ENCODE measurements at regions not wholly inside any gene's neighbourhood (a gene's known extent, or its start where the extent isn't known, plus 50 kb on each side); places are given as distances from the start of the nearest gene placed in this dataset.

DNA sequence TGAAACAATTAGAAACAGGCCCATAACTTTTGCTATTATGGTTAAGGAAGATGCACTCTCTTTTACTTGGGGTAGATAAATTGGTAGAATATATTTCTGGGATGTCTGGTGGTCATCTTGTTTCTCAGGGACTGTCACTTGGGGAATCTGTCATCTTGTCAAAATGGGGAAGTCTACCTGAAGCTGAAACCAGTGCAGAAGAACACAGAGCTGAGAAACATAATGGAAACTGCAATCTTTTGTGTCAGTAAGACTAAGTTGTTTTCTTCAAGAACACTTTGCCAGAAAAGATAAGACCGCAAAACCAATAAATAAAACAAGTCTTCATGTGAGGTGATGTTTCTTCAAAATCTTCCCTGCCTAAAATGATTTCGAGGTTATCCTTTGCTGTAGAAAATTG is 92.0 kb downstream of the NAA11 start:
- Histone ChIP-seq H4K8ac (ENCODE audit: low read depth, low read length) (no peak overlapping the region), H2AFZ (ENCODE audit: insufficient read depth, low read length, poor library complexity) (no peak overlapping the region), H3K27me3 (ENCODE audit: insufficient read depth, low read length) (no peaks in the 10 kb centered on the region), H4K91ac (ENCODE audit: low read depth, low read length) (no peak overlapping the region), H3K27ac (ENCODE audit: low read depth, low read length) (no peak overlapping the region), H3K9me3 (ENCODE audit: insufficient read depth, low read depth, low read length) (no peaks in the 10 kb centered on the region), H3K4ac (ENCODE audit: low read depth, low read length) (no peak overlapping the region), H3K4me2 (ENCODE audit: low read length) (no peak overlapping the region), H4K12ac (ENCODE audit: low read depth, low read length) (no peak overlapping the region), H3K4me3 (ENCODE audit: low read depth, low read length) (no peak overlapping the region), H2BK5ac (ENCODE audit: low read depth, low read length, poor library complexity) (no peak overlapping the region), H3K18ac (ENCODE audit: low read length) (no peak overlapping the region), H2BK12ac (ENCODE audit: low read length) (no peak overlapping the region), H3K36me3 (ENCODE audit: control insufficient read depth in 1 of 2, insufficient read depth in 2 of 2, low read length in 2 of 2) (no peaks in the 10 kb centered on the region), H2BK120ac (ENCODE audit: insufficient read depth, low read length, poor library complexity) (no peak overlapping the region), H2AK5ac (ENCODE audit: low read length) (no peak overlapping the region), H3K14ac (ENCODE audit: low read length) (no peak overlapping the region), H3K79me1 (ENCODE audit: low read length) (no peaks in the 10 kb centered on the region), H3K79me2 (ENCODE audit: control insufficient read depth, insufficient read depth, low read length, poor library complexity) (no peaks in the 10 kb centered on the region), H3K4me1 (ENCODE audit: control insufficient read depth in 1 of 2, insufficient read depth in 2 of 2, low read length in 2 of 2) (no peaks in the 10 kb centered on the region), H3K23ac (ENCODE audit: low read length) (no peak overlapping the region), H3K9ac (ENCODE audit: low read length) (no peak overlapping the region)
- no peak for DNase-seq
- no CpG with 5 or more reads among the region's 2 CpGs for WGBS (ENCODE audit: extremely low coverage, insufficient coverage, insufficient read length)

DNA sequence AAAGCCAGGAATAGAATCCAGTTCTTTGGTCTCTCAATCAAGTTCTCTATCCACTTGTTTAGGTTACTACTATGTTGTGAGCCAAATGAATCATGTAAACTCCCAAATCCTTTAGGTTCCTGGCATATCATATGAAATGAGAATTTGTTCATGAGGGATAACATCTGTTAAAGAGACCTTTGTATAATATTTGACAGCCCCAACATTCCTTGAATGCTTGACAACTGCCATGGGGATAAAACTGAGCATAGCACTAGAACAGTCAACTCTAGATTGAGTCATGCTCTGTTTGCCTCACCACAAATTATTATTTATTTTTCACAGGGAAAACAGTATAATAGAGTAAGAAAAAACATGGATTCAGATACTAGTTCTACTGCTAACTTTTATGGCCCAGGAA is 93.3 kb downstream of the NAA11 start:
- no peak overlapping the region for H2BK12ac ChIP-seq (ENCODE audit: low read length)
- H2AK5ac ChIP-seq (ENCODE audit: low read length), result no peak overlapping the region
- H3K9ac ChIP-seq (ENCODE audit: low read length), result no peak overlapping the region
- H3K36me3 ChIP-seq (ENCODE audit: control insufficient read depth in 1 of 2, insufficient read depth in 2 of 2, low read length in 2 of 2), result no peaks in the 10 kb centered on the region
- no peak overlapping the region for H2BK120ac ChIP-seq (ENCODE audit: insufficient read depth, low read length, poor library complexity)
- H3K27me3 ChIP-seq (ENCODE audit: insufficient read depth, low read length), result no peaks in the 10 kb centered on the region
- H4K91ac ChIP-seq (ENCODE audit: low read depth, low read length), result no peak overlapping the region
- no peak overlapping the region for H3K23ac ChIP-seq (ENCODE audit: low read length)
- no peak overlapping the region for H2BK5ac ChIP-seq (ENCODE audit: low read depth, low read length, poor library complexity)
- peak in 1 of 2 donors; percentile 49 for DNase-seq
- H4K12ac ChIP-seq (ENCODE audit: low read depth, low read length), result no peak overlapping the region
- no peak overlapping the region for H3K18ac ChIP-seq (ENCODE audit: low read length)
- H2AFZ ChIP-seq (ENCODE audit: insufficient read depth, low read length, poor library complexity), result no peak overlapping the region
- no peak overlapping the region for H3K4me2 ChIP-seq (ENCODE audit: low read length)
- H3K9me3 ChIP-seq (ENCODE audit: insufficient read depth, low read depth, low read length), result no peaks in the 10 kb centered on the region
- H3K27ac ChIP-seq (ENCODE audit: low read depth, low read length), result no peak overlapping the region
- no peaks in the 10 kb centered on the region for H3K79me2 ChIP-seq (ENCODE audit: control insufficient read depth, insufficient read depth, low read length, poor library complexity)
- H3K14ac ChIP-seq (ENCODE audit: low read length), result no peak overlapping the region
- no peak overlapping the region for H3K4me3 ChIP-seq (ENCODE audit: low read depth, low read length)
- no peaks in the 10 kb centered on the region for H3K79me1 ChIP-seq (ENCODE audit: low read length)
- no peaks in the 10 kb centered on the region for H3K4me1 ChIP-seq (ENCODE audit: control insufficient read depth in 1 of 2, insufficient read depth in 2 of 2, low read length in 2 of 2)
- no peak overlapping the region for H4K8ac ChIP-seq (ENCODE audit: low read depth, low read length)
- no peak overlapping the region for H3K4ac ChIP-seq (ENCODE audit: low read depth, low read length)

DNA sequence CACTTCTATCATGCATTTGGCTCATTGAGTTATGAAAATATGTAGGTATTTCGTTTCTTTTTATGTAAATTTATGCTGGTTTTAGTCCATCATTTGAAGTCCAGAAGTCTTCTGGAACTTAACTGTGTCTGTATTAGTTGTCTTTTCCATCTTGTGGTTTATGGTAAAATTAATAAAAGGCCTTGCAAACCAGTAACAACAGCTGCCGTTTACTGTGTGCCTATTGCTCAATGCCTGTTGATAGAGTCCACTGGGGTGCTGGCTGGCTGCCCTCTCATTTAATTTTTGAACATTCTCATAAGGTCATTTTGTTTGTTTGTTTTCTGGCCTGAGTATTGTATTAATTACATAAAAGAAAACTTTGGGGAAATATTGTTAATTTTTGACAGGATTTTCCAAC is 98.0 kb downstream of the NAA11 start:
- Histone ChIP-seq H3K79me1 (ENCODE audit: low read length) (no peaks in the 10 kb centered on the region), H3K36me3 (ENCODE audit: control insufficient read depth in 1 of 2, insufficient read depth in 2 of 2, low read length in 2 of 2) (no peaks in the 10 kb centered on the region), H3K23ac (ENCODE audit: low read length) (no peak overlapping the region), H4K91ac (ENCODE audit: low read depth, low read length) (no peak overlapping the region), H2AK5ac (ENCODE audit: low read length) (no peak overlapping the region), H3K27ac (ENCODE audit: low read depth, low read length) (no peak overlapping the region), H3K18ac (ENCODE audit: low read length) (no peak overlapping the region), H2AFZ (ENCODE audit: insufficient read depth, low read length, poor library complexity) (no peak overlapping the region), H3K4me2 (ENCODE audit: low read length) (no peak overlapping the region), H3K9ac (ENCODE audit: low read length) (no peak overlapping the region), H3K4ac (ENCODE audit: low read depth, low read length) (no peak overlapping the region), H3K27me3 (ENCODE audit: insufficient read depth, low read length) (no peaks in the 10 kb centered on the region), H2BK12ac (ENCODE audit: low read length) (no peak overlapping the region), H3K9me3 (ENCODE audit: insufficient read depth, low read depth, low read length) (no peaks in the 10 kb centered on the region), H3K79me2 (ENCODE audit: control insufficient read depth, insufficient read depth, low read length, poor library complexity) (no peaks in the 10 kb centered on the region), H3K4me3 (ENCODE audit: low read depth, low read length) (no peak overlapping the region), H2BK5ac (ENCODE audit: low read depth, low read length, poor library complexity) (no peak overlapping the region), H4K12ac (ENCODE audit: low read depth, low read length) (no peak overlapping the region), H2BK120ac (ENCODE audit: insufficient read depth, low read length, poor library complexity) (no peak overlapping the region), H3K14ac (ENCODE audit: low read length) (no peak overlapping the region), H4K8ac (ENCODE audit: low read depth, low read length) (no peak overlapping the region), H3K4me1 (ENCODE audit: control insufficient read depth in 1 of 2, insufficient read depth in 2 of 2, low read length in 2 of 2) (no peaks in the 10 kb centered on the region)
- no CpG with 5 or more reads among the region's 2 CpGs for WGBS (ENCODE audit: extremely low coverage, insufficient coverage, insufficient read length)
- no peak for DNase-seq

DNA sequence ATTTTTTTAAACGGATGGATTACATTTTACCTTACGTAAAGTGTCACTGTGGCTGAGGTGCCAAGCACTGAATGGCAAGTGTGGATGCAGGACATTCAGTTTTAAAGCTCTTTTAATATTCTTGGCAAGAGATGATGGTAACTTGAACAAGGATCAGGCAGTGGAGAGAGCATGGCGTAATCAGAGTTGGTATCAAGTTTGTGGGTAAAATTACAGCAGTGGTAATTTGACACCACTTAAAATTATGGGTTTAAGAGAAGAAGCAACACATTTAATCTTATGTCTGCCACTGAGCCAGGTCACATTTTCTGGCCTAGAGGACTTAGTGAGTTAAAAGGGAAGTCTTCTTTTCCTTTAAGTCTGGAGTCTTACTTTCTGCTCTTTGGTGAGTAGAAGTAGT is 100.5 kb downstream of the NAA11 start:
- Histone ChIP-seq H3K4me1 (ENCODE audit: control insufficient read depth in 1 of 2, insufficient read depth in 2 of 2, low read length in 2 of 2) (no peaks in the 10 kb centered on the region), H2BK120ac (ENCODE audit: insufficient read depth, low read length, poor library complexity) (no peak overlapping the region), H3K23ac (ENCODE audit: low read length) (no peak overlapping the region), H3K9ac (ENCODE audit: low read length) (no peak overlapping the region), H3K4ac (ENCODE audit: low read depth, low read length) (no peak overlapping the region), H3K9me3 (ENCODE audit: insufficient read depth, low read depth, low read length) (no peaks in the 10 kb centered on the region), H3K36me3 (ENCODE audit: control insufficient read depth in 1 of 2, insufficient read depth in 2 of 2, low read length in 2 of 2) (no peaks in the 10 kb centered on the region), H2BK5ac (ENCODE audit: low read depth, low read length, poor library complexity) (no peak overlapping the region), H3K27ac (ENCODE audit: low read depth, low read length) (no peak overlapping the region), H3K27me3 (ENCODE audit: insufficient read depth, low read length) (no peaks in the 10 kb centered on the region), H3K4me2 (ENCODE audit: low read length) (no peak overlapping the region), H3K18ac (ENCODE audit: low read length) (no peak overlapping the region), H2BK12ac (ENCODE audit: low read length) (no peak overlapping the region), H4K8ac (ENCODE audit: low read depth, low read length) (no peak overlapping the region), H4K12ac (ENCODE audit: low read depth, low read length) (no peak overlapping the region), H3K14ac (ENCODE audit: low read length) (no peak overlapping the region), H3K79me2 (ENCODE audit: control insufficient read depth, insufficient read depth, low read length, poor library complexity) (no peaks in the 10 kb centered on the region), H3K4me3 (ENCODE audit: low read depth, low read length) (no peak overlapping the region), H2AK5ac (ENCODE audit: low read length) (no peak overlapping the region), H4K91ac (ENCODE audit: low read depth, low read length) (no peak overlapping the region), H2AFZ (ENCODE audit: insufficient read depth, low read length, poor library complexity) (no peak overlapping the region), H3K79me1 (ENCODE audit: low read length) (no peaks in the 10 kb centered on the region)
- no peak for DNase-seq
- WGBS (ENCODE audit: extremely low coverage, insufficient coverage, insufficient read length), result no CpG with 5 or more reads among the region's 3 CpGs

DNA sequence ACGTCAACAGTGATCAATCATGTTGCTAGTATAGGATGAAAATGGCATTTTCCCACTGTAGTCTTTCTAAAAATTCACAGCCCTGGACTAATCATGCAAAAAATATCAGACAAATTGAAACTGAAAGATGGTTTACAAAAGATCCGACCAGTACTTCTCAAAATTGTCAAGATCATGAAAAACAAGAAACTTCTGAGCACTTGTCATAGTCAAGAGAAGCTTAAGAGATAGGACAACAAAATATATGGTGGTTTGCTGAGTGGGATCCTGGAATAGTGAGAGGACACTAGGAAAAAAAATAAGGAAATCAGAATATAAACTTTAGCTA is 101.1 kb downstream of the NAA11 start:
- no peaks in the 10 kb centered on the region for H3K79me2 ChIP-seq (ENCODE audit: control insufficient read depth, insufficient read depth, low read length, poor library complexity)
- H4K91ac ChIP-seq (ENCODE audit: low read depth, low read length), result no peak overlapping the region
- H3K4me3 ChIP-seq (ENCODE audit: low read depth, low read length), result no peak overlapping the region
- H3K27ac ChIP-seq (ENCODE audit: low read depth, low read length), result no peak overlapping the region
- H3K14ac ChIP-seq (ENCODE audit: low read length), result no peak overlapping the region
- no peak overlapping the region for H3K18ac ChIP-seq (ENCODE audit: low read length)
- H3K4me2 ChIP-seq (ENCODE audit: low read length), result no peak overlapping the region
- no peaks in the 10 kb centered on the region for H3K4me1 ChIP-seq (ENCODE audit: control insufficient read depth in 1 of 2, insufficient read depth in 2 of 2, low read length in 2 of 2)
- no peak overlapping the region for H2BK12ac ChIP-seq (ENCODE audit: low read length)
- no peak overlapping the region for H4K12ac ChIP-seq (ENCODE audit: low read depth, low read length)
- no peaks in the 10 kb centered on the region for H3K9me3 ChIP-seq (ENCODE audit: insufficient read depth, low read depth, low read length)
- no CpG with 5 or more reads among the region's 2 CpGs for WGBS (ENCODE audit: extremely low coverage, insufficient coverage, insufficient read length)
- H3K79me1 ChIP-seq (ENCODE audit: low read length), result no peaks in the 10 kb centered on the region
- no peaks in the 10 kb centered on the region for H3K36me3 ChIP-seq (ENCODE audit: control insufficient read depth in 1 of 2, insufficient read depth in 2 of 2, low read length in 2 of 2)
- no peaks in the 10 kb centered on the region for H3K27me3 ChIP-seq (ENCODE audit: insufficient read depth, low read length)
- no peak overlapping the region for H2AFZ ChIP-seq (ENCODE audit: insufficient read depth, low read length, poor library complexity)
- no peak overlapping the region for H2AK5ac ChIP-seq (ENCODE audit: low read length)
- DNase-seq, result no peak
- H3K9ac ChIP-seq (ENCODE audit: low read length), result no peak overlapping the region
- H4K8ac ChIP-seq (ENCODE audit: low read depth, low read length), result no peak overlapping the region
- H2BK5ac ChIP-seq (ENCODE audit: low read depth, low read length, poor library complexity), result no peak overlapping the region
- H3K4ac ChIP-seq (ENCODE audit: low read depth, low read length), result no peak overlapping the region
- H2BK120ac ChIP-seq (ENCODE audit: insufficient read depth, low read length, poor library complexity), result no peak overlapping the region
- no peak overlapping the region for H3K23ac ChIP-seq (ENCODE audit: low read length)
